ENCODE measurements at regions not wholly inside any gene's neighbourhood (a gene's known extent, or its start where the extent isn't known, plus 50 kb on each side); places are given as distances from the start of the nearest gene placed in this dataset.

- TF ChIP-seq, protein P1, sequence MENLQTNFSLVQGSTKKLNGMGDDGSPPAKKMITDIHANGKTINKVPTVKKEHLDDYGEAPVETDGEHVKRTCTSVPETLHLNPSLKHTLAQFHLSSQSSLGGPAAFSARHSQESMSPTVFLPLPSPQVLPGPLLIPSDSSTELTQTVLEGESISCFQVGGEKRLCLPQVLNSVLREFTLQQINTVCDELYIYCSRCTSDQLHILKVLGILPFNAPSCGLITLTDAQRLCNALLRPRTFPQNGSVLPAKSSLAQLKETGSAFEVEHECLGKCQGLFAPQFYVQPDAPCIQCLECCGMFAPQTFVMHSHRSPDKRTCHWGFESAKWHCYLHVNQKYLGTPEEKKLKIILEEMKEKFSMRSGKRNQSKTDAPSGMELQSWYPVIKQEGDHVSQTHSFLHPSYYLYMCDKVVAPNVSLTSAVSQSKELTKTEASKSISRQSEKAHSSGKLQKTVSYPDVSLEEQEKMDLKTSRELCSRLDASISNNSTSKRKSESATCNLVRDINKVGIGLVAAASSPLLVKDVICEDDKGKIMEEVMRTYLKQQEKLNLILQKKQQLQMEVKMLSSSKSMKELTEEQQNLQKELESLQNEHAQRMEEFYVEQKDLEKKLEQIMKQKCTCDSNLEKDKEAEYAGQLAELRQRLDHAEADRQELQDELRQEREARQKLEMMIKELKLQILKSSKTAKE (CRISPR knock-in tag; IDR thresholded peaks at IDR 0.05; ENCODE audit: borderline replicate concordance): no peak
- TF ChIP-seq MAFG (CRISPR knock-in tag; IDR thresholded peaks at IDR 0.05) (no peak), TP53 (CRISPR knock-in tag; conservative IDR thresholded peaks at IDR 0.05) (no peak), PRMT3 (CRISPR knock-in tag; IDR thresholded peaks at IDR 0.05; ENCODE audit: borderline replicate concordance, low read depth) (no peak), YEATS2 (CRISPR knock-in tag; IDR thresholded peaks at IDR 0.05; ENCODE audit: borderline replicate concordance) (no peak), HOXA3 (CRISPR knock-in tag; IDR thresholded peaks at IDR 0.05) (no peak), ZBTB25 (CRISPR knock-in tag; IDR thresholded peaks at IDR 0.05) (no peak), HDAC2 (CRISPR knock-in tag; IDR thresholded peaks at IDR 0.05) (no peak)
- TF ChIP-seq, protein P2, sequence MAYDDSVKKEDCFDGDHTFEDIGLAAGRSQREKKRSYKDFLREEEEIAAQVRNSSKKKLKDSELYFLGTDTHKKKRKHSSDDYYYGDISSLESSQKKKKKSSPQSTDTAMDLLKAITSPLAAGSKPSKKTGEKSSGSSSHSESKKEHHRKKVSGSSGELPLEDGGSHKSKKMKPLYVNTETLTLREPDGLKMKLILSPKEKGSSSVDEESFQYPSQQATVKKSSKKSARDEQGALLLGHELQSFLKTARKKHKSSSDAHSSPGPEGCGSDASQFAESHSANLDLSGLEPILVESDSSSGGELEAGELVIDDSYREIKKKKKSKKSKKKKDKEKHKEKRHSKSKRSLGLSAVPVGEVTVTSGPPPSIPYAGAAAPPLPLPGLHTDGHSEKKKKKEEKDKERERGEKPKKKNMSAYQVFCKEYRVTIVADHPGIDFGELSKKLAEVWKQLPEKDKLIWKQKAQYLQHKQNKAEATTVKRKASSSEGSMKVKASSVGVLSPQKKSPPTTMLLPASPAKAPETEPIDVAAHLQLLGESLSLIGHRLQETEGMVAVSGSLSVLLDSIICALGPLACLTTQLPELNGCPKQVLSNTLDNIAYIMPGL (CRISPR knock-in tag; IDR thresholded peaks at IDR 0.05; ENCODE audit: borderline replicate concordance in 1 of 2, low read depth in 1 of 2): no peak
- TF ChIP-seq, protein P3, sequence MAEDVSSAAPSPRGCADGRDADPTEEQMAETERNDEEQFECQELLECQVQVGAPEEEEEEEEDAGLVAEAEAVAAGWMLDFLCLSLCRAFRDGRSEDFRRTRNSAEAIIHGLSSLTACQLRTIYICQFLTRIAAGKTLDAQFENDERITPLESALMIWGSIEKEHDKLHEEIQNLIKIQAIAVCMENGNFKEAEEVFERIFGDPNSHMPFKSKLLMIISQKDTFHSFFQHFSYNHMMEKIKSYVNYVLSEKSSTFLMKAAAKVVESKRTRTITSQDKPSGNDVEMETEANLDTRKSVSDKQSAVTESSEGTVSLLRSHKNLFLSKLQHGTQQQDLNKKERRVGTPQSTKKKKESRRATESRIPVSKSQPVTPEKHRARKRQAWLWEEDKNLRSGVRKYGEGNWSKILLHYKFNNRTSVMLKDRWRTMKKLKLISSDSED (CRISPR knock-in tag; IDR thresholded peaks at IDR 0.05): no peak
These were observed 435.4 kb downstream of the BRD1 start (continued) for GRCh38 chr22:49392247-49392646.

Measured in HepG2 (cell line).